Hepatocyte (in vitro differentiated cells): ENCODE measurements at regions not wholly inside any gene's neighbourhood (a gene's known extent, or its start where the extent isn't known, plus 50 kb on each side); places are given as distances from the start of the nearest gene placed in this dataset.

Experiments used
- CTCF ChIP-seq: fragments of 200-600 bp; sonication (generic); IDR thresholded peaks from 2 replicates; pipeline ENCODE4 v1.5.1; 2016; ENCODE audit warnings: antibody characterized with exemption, mild to moderate bottlenecking; ENCODE audit not compliant: poor library complexity
- EZH2 ChIP-seq: fragments of 200-600 bp; sonication (generic); IDR thresholded peaks from 2 replicates; pipeline ENCODE4 v1.6.1; 2016; ENCODE audit warnings: antibody characterized with exemption, mild to moderate bottlenecking, borderline replicate concordance
- EZH2phosphoT487 ChIP-seq: fragments of 200-600 bp; sonication (generic); IDR thresholded peaks from one replicate; pipeline ENCODE4 v1.6.1; 2018; ENCODE audit warnings: antibody characterized with exemption, mild to moderate bottlenecking, low read depth, moderate library complexity; ENCODE audit not compliant: unreplicated experiment, severe bottlenecking

- no peak for TF ChIP-seq CTCF
- no peak for TF ChIP-seq EZH2phosphoT487
- TF ChIP-seq EZH2, result no peak
Measured at GRCh38 chr20:47430862-47431588, 70.7 kb upstream of the NCOA3 start.
